NCI-H2196 (cell line): ENCODE measurements at regions not wholly inside any gene's neighbourhood (a gene's known extent, or its start where the extent isn't known, plus 50 kb on each side); places are given as distances from the start of the nearest gene placed in this dataset.
"Not testable (repeated sequence)": the region's sequence is repeated elsewhere in the genome, so short reads cannot be mapped to it uniquely, and the experiment has no call there.

Experiments used
- DNase-seq: peaks from one replicate; lab custom pipeline; 2025; ENCODE audit not compliant: unreplicated experiment; lab: John Stamatoyannopoulos, UW

GRCh38 chr4:31007858-31008257 lies 287.7 kb downstream of the PCDH7 start:
- DNase-seq: no peak

DNA sequence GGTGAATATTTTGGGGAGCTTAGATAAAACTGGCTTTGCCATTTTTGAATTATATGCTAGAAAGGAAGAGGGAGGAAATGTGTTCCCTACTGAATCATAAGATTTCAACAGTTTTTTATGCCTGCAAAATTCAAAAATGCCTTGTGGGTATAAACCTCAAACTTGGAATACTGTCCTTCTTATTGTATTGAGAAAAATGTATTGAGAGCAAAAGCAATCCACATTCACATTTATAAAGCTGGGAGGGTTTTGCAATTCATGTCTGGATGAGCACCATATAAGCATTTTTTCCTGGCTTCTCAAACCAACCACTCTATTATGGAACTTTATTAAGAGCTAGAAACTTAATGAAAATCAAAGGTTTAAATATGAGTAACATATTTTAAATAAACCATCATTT lies 289.8 kb downstream of the PCDH7 start:
- DNase-seq: no peak

DNA sequence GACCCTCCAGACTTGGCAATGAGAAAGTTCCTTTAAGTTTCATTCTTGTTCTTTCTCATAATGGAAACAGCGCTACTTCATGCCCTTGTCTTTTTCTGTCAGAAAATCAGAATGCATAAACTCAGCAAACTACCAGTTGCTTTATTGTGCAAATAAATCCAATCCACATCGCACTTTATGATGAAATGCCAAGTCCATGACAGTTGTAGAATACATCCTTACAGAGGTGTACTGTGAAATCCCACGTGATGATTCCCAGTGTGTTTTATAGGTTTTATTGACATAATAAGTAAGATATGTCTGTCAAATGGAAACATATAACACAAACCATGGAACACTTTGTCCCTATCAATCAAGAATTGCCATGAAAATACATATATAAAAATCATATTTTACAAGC lies 295.0 kb downstream of the PCDH7 start:
- no peak for DNase-seq

DNA sequence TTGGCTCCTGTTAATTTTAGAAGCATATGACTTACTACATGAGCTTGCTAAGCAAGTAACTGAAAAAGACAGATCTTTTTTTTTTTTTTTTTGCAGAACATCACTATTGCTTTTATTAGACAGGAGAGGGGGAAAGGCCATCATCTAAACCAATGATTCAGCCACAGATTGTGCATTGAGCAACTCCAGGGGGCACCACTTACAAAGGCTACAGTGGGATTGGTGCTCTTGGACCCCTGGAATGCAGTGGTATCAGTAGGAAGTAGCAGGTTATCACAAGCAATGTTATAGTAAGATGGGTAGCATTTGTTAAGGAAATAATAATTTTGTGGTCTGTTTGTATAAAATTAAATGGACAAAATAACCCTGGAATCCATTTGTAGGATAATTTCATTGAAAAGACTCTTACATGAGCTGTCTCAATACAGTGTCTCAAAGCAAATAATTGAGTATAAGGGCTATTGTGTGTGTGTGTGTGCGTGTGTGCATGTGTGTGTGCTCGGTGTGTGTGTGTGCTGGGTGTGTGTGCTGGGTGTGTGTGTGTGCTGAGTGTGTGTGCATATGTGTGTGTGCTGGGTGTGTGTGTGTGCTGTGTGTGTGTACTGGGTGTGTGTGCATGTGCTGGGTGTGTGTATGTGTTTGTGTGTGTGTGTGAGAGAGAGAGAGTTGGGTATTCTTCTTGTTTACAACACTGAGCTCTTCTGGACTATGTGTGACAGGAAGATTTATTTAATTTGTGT lies 296.3 kb downstream of the PCDH7 start:
- no peak for DNase-seq

- DNase-seq: no peak
These were observed 300.2 kb downstream of the PCDH7 start for GRCh38 chr4:31020363-31020762.

DNA sequence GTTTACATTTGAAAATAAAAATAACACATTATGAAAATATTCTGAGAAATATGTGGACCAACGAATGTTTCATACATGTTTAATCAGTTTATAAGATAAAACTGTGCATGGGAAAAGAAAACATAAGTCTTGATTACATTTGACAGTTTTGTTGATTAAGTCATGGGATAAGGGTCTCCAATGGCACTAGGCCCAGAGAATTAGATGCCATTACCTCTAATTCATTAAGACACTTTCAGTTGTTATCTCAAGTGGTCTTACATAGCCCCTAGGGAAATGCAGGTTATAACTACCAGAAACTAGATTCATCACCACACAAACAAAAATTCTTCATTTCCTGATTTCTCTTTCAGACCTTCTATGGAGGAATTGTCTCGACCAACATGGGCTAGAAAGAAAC lies 300.8 kb downstream of the PCDH7 start:
- DNase-seq: no peak

- DNase-seq: no peak
These were observed 302.5 kb downstream of the PCDH7 start for GRCh38 chr4:31022702-31023101.

- no peak for DNase-seq
These were observed 302.9 kb downstream of the PCDH7 start for GRCh38 chr4:31023109-31023508.

GRCh38 chr4:31023742-31024141 lies 303.6 kb downstream of the PCDH7 start:
- no peak for DNase-seq

GRCh38 chr4:31024781-31025180 lies 304.6 kb downstream of the PCDH7 start:
- not testable (repeated sequence) for DNase-seq

GRCh38 chr4:31026256-31026655 lies 306.1 kb downstream of the PCDH7 start:
- no peak for DNase-seq

DNA sequence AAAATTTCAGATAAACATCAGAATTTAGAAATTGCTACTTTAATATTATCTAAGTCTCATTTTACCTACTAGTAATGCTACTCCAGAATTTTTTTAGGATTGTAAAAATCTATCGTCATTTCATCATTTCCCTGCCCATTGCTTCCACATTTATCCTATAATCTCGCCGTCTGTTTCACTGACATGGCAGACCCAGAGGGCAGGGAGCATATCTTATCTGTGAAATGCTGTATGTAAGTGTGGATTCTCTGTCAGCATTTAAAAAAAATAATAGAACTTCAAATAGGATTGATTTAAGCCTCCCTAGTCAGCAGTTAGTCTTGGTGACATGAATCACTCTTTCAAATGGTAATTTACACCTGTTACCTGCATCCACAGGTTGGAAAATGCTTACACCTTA lies 314.4 kb downstream of the PCDH7 start:
- no peak for DNase-seq

GRCh38 chr4:31035761-31036160 lies 315.6 kb downstream of the PCDH7 start:
- no peak for DNase-seq

DNA sequence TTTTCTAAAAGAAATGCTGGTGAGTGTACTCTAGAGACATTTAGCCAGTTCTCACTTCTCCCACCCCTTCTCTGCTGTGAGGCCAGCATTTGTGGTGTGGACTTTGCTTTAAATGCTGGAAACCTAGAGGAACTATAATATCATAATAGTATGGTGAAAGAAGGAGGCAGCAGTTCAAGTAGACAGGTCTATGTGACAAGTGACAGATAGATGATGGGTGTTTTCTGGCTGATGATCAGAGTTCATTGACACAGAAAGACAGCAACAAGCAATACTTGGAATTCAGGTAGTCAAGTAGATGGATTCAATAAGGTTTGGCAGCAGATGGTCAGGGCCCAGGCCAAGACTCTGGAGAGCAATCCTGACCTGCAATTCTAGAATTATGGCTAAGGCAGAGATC lies 317.5 kb downstream of the PCDH7 start:
- no peak for DNase-seq

GRCh38 chr4:31039382-31039781 lies 319.2 kb downstream of the PCDH7 start:
- no peak for DNase-seq

GRCh38 chr4:31040106-31040505 lies 319.9 kb downstream of the PCDH7 start:
- DNase-seq: no peak

DNA sequence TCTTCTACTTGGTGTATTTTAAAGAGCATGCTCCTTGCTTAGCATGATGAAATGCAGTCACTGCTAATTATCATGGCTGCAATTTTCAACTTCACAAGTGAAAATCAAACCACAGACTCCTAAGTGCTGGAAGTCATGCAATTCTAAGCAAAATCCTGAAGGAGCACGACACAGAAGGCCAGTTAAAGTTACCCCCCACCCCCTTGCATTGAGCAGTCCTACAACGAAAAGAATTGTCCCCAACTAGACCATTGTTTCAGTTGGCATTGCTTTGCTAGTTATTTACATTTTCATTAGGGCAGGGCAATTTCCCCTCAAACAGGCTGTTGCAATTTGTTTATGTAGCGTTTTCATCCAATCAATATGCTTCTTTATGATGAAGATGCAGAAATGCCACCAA lies 321.2 kb downstream of the PCDH7 start:
- no peak for DNase-seq

GRCh38 chr4:31041853-31042252 lies 321.7 kb downstream of the PCDH7 start:
- no peak for DNase-seq

GRCh38 chr4:31043382-31044062 lies 323.4 kb downstream of the PCDH7 start:
- DNase-seq: no peak

DNA sequence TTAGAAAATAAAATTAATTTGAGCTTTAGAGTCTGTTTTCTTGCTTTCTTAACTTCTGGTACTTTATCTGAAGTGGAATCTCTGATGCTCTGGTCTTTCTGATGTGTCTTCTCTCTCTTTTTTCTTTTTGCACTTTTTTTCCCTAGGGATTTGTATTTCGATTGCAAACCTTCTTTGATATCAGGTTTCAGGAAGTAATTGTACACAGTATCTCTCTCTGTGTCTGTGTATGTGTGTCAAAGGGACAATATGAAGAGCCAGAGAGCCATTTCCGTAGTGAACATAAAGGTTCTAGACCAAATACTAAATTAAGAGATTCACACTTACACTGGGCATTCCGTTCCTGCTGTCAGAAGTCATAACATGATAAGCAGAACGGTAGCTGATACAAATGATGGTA lies 325.0 kb downstream of the PCDH7 start:
- no peak for DNase-seq

- peak; percentile 28 for DNase-seq
These were observed 325.7 kb downstream of the PCDH7 start for GRCh38 chr4:31045724-31046318.

GRCh38 chr4:31051151-31051550 lies 331.0 kb downstream of the PCDH7 start:
- no peak for DNase-seq
